ENCODE measurements at regions not wholly inside any gene's neighbourhood (a gene's known extent, or its start where the extent isn't known, plus 50 kb on each side); places are given as distances from the start of the nearest gene placed in this dataset.

DNA sequence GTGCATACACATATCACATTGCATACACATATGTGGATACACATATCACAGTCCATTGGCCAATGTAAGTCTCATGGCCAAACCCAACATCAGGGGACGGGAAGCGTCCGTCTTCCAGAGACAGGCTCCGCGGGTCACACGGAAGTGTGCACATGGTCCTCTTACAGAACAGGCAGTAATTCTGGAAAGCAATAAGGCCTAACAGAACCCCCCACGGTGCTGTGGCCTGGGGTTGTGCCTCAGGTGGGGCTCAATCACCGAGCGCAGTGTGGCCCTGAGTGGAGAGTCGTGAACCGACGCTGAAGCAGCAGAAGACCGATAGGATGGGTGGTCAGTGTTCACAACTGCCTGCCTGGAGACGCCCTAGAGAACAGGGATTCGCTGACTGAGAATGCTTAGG is 857.3 kb downstream of the GALR1 start:
- Histone ChIP-seq H3K27me3 (ENCODE audit: control insufficient read depth in 3 of 3, insufficient read depth in 3 of 3, low read depth in 1 of 3, low read length in 3 of 3) (no peaks in the 10 kb centered on the region), H2AFZ (ENCODE audit: low read length) (no peak overlapping the region), H4K91ac (ENCODE audit: low read depth, low read length, poor library complexity) (no peak overlapping the region), H3K36me3 (replicated peaks in 1 of 2; ENCODE audit: control insufficient read depth in 2 of 2, insufficient read depth in 2 of 2, low read length in 2 of 2) (no peaks in the 10 kb centered on the region), H2BK5ac (ENCODE audit: low read length) (no peak overlapping the region), H2BK15ac (ENCODE audit: low read length) (no peak overlapping the region), H2BK120ac (ENCODE audit: low read depth, low read length) (no peak overlapping the region), H3K27ac (replicated peaks; ENCODE audit: low read length) (no peak overlapping the region), H2BK12ac (ENCODE audit: low read length) (no peak overlapping the region), H3K9me3 (replicated peaks in 1 of 2; ENCODE audit: control insufficient read depth in 2 of 2, insufficient read depth in 1 of 2, low read depth in 1 of 2, low read length in 2 of 2) (peaks cover 0 to 2% of the 10 kb centered on the region in 2 donors), H3K79me1 (ENCODE audit: low read depth, low read length) (no peaks in the 10 kb centered on the region), H3K4me3 (ENCODE audit: low read length in 2 of 2) (no peak overlapping the region), H3K14ac (ENCODE audit: low read length) (no peak overlapping the region), H4K8ac (ENCODE audit: low read depth, low read length) (no peak overlapping the region), H3K23ac (ENCODE audit: low read depth, low read length, poor library complexity) (no peak overlapping the region), H3K18ac (ENCODE audit: low read length) (no peak overlapping the region), H3K4ac (ENCODE audit: low read length) (no peak overlapping the region), H3K4me2 (ENCODE audit: insufficient read depth, low read length, poor library complexity, severe bottlenecking) (no peak overlapping the region), H3K9ac (ENCODE audit: low read depth, low read length, poor library complexity) (no peak overlapping the region), H2AK5ac (ENCODE audit: low read depth, low read length) (no peak overlapping the region), H3K4me1 (ENCODE audit: control insufficient read depth in 2 of 2, insufficient read depth in 1 of 2, low read depth in 1 of 2, low read length in 2 of 2) (no peaks in the 10 kb centered on the region)
- no CpG with 5 or more reads among the region's 15 CpGs for WGBS, 2 donors (ENCODE audit: extremely low coverage in 2 of 2, insufficient read length in 2 of 2, insufficient replicate concordance in 1 of 2)
- no peak for DNase-seq (ENCODE audit: low spot score)

DNA sequence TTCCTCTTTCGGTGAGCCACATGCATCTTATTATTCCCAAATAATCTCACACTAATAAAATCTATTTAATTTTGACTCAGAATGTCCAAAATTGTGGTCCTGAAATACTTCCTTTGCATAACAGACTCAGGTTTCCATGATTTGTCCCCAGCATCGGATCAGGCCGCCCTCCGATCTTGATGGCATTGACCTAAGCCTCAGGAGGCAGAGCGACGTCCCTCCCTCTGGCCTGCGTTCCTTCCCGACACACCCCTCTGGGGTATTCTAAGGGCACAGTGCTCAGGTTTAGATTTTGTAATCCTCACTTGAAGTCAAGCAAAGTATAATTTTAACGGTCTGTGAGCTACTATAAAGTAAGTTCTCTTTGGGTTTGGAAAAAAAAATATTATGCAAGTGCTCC is 857.7 kb downstream of the GALR1 start:
- H3K4ac ChIP-seq (ENCODE audit: low read length) = no peak overlapping the region
- peaks cover 0 to 2% of the 10 kb centered on the region in 2 donors for H3K9me3 ChIP-seq (replicated peaks in 1 of 2; ENCODE audit: control insufficient read depth in 2 of 2, insufficient read depth in 1 of 2, low read depth in 1 of 2, low read length in 2 of 2)
- no peak overlapping the region for H3K4me3 ChIP-seq (ENCODE audit: low read length in 2 of 2)
- no peak overlapping the region for H2BK5ac ChIP-seq (ENCODE audit: low read length)
- H3K23ac ChIP-seq (ENCODE audit: low read depth, low read length, poor library complexity) = no peak overlapping the region
- no peak overlapping the region for H4K8ac ChIP-seq (ENCODE audit: low read depth, low read length)
- H2BK120ac ChIP-seq (ENCODE audit: low read depth, low read length) = no peak overlapping the region
- H3K4me1 ChIP-seq (ENCODE audit: control insufficient read depth in 2 of 2, insufficient read depth in 1 of 2, low read depth in 1 of 2, low read length in 2 of 2) = no peaks in the 10 kb centered on the region
- no peak overlapping the region for H2BK12ac ChIP-seq (ENCODE audit: low read length)
- no peak for DNase-seq (ENCODE audit: low spot score)
- H4K91ac ChIP-seq (ENCODE audit: low read depth, low read length, poor library complexity) = no peak overlapping the region
- no CpG with 5 or more reads among the region's 9 CpGs for WGBS, 2 donors (ENCODE audit: extremely low coverage in 2 of 2, insufficient read length in 2 of 2, insufficient replicate concordance in 1 of 2)
- H3K18ac ChIP-seq (ENCODE audit: low read length) = no peak overlapping the region
- no peak overlapping the region for H3K9ac ChIP-seq (ENCODE audit: low read depth, low read length, poor library complexity)
- H3K36me3 ChIP-seq (replicated peaks in 1 of 2; ENCODE audit: control insufficient read depth in 2 of 2, insufficient read depth in 2 of 2, low read length in 2 of 2) = no peaks in the 10 kb centered on the region
- H3K27ac ChIP-seq (replicated peaks; ENCODE audit: low read length) = no peak overlapping the region
- no peaks in the 10 kb centered on the region for H3K27me3 ChIP-seq (ENCODE audit: control insufficient read depth in 3 of 3, insufficient read depth in 3 of 3, low read depth in 1 of 3, low read length in 3 of 3)
- no peaks in the 10 kb centered on the region for H3K79me1 ChIP-seq (ENCODE audit: low read depth, low read length)
- H3K4me2 ChIP-seq (ENCODE audit: insufficient read depth, low read length, poor library complexity, severe bottlenecking) = no peak overlapping the region
- no peak overlapping the region for H2AK5ac ChIP-seq (ENCODE audit: low read depth, low read length)
- no peak overlapping the region for H2AFZ ChIP-seq (ENCODE audit: low read length)
- H3K14ac ChIP-seq (ENCODE audit: low read length) = no peak overlapping the region
- H2BK15ac ChIP-seq (ENCODE audit: low read length) = no peak overlapping the region

DNA sequence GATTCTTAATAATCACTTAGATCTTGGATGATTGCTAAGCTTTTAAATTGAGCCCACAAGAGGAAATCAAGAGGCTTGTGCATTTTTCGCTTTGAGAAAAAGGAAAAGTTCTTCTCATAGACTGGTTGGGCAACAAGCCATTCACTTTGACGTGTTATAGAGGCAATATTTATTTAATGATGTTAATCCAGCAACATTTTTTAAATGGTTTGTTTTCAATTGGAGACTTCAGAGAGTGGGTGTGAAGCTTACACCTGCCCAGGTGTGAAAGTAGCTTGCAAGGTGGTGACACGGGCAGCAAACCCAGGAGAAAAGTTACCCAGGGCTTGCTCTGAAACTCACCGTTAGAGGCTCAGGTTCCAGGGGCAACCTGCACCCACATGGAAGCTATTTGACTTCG is 858.9 kb downstream of the GALR1 start:
- Histone ChIP-seq H3K27ac (replicated peaks; ENCODE audit: low read length) (no peak overlapping the region), H3K4me3 (ENCODE audit: low read length in 2 of 2) (no peak overlapping the region), H2BK12ac (ENCODE audit: low read length) (no peak overlapping the region), H3K27me3 (ENCODE audit: control insufficient read depth in 3 of 3, insufficient read depth in 3 of 3, low read depth in 1 of 3, low read length in 3 of 3) (no peaks in the 10 kb centered on the region), H4K91ac (ENCODE audit: low read depth, low read length, poor library complexity) (no peak overlapping the region), H2BK5ac (ENCODE audit: low read length) (no peak overlapping the region), H3K36me3 (replicated peaks in 1 of 2; ENCODE audit: control insufficient read depth in 2 of 2, insufficient read depth in 2 of 2, low read length in 2 of 2) (no peaks in the 10 kb centered on the region), H3K14ac (ENCODE audit: low read length) (no peak overlapping the region), H3K4me2 (ENCODE audit: insufficient read depth, low read length, poor library complexity, severe bottlenecking) (no peak overlapping the region), H4K8ac (ENCODE audit: low read depth, low read length) (no peak overlapping the region), H3K4me1 (ENCODE audit: control insufficient read depth in 2 of 2, insufficient read depth in 1 of 2, low read depth in 1 of 2, low read length in 2 of 2) (no peaks in the 10 kb centered on the region), H3K9ac (ENCODE audit: low read depth, low read length, poor library complexity) (no peak overlapping the region), H3K79me1 (ENCODE audit: low read depth, low read length) (no peaks in the 10 kb centered on the region), H2AFZ (ENCODE audit: low read length) (no peak overlapping the region), H3K23ac (ENCODE audit: low read depth, low read length, poor library complexity) (no peak overlapping the region), H3K9me3 (replicated peaks in 1 of 2; ENCODE audit: control insufficient read depth in 2 of 2, insufficient read depth in 1 of 2, low read depth in 1 of 2, low read length in 2 of 2) (peaks cover 0 to 2% of the 10 kb centered on the region in 2 donors), H2BK15ac (ENCODE audit: low read length) (no peak overlapping the region), H2AK5ac (ENCODE audit: low read depth, low read length) (no peak overlapping the region), H3K18ac (ENCODE audit: low read length) (no peak overlapping the region), H3K4ac (ENCODE audit: low read length) (no peak overlapping the region), H2BK120ac (ENCODE audit: low read depth, low read length) (no peak overlapping the region)
- no CpG with 5 or more reads among the region's 5 CpGs for WGBS, 2 donors (ENCODE audit: extremely low coverage in 2 of 2, insufficient read length in 2 of 2, insufficient replicate concordance in 1 of 2)
- DNase-seq (ENCODE audit: low spot score) = no peak

DNA sequence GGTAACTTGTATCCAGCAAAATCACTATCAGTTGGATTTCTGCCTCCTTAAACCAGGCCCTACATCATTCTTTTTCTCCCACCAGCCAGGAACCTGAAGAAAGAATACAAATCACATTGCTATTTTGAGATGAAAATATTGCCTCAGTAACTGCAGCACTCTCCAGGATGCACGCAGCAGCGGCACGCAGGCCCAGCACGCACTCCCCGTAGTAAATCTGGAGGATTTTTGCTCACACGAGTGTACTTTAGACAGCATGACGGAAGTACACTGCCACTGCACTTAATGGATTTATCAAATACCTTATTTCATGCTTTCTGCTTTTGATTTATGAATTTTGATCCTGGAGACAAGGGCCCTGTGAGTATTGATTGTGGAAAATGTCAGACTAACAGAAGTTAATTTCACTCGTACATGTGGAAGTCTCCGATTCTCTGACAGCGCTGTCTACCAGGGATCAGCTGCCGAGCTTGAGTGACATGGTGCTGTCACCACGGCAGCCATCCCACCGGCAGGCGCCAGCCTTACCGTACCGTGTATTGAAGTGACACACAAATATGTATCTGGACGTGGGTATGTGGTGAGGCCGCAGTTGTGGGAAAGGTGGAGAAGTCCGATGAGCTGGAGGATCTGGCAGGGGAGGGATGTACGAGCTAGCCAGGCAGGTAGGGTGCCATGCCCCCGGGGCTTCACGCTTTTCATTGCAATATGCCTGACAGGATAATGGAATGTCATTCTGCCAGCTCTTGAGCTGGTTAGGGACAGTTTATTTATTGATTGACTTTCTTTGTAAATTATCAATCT is 863.7 kb downstream of the GALR1 start:
- H2BK5ac ChIP-seq (ENCODE audit: low read length) = no peak overlapping the region
- no peak overlapping the region for H3K4me2 ChIP-seq (ENCODE audit: insufficient read depth, low read length, poor library complexity, severe bottlenecking)
- H3K9ac ChIP-seq (ENCODE audit: low read depth, low read length, poor library complexity) = peak overlapping the region; percentile 53
- H3K36me3 ChIP-seq (replicated peaks in 1 of 2; ENCODE audit: control insufficient read depth in 2 of 2, insufficient read depth in 2 of 2, low read length in 2 of 2) = no peaks in the 10 kb centered on the region
- H2BK120ac ChIP-seq (ENCODE audit: low read depth, low read length) = no peak overlapping the region
- no peak overlapping the region for H3K4me3 ChIP-seq (ENCODE audit: low read length in 2 of 2)
- no CpG with 5 or more reads among the region's 22 CpGs for WGBS, 2 donors (ENCODE audit: extremely low coverage in 2 of 2, insufficient read length in 2 of 2, insufficient replicate concordance in 1 of 2)
- H2BK12ac ChIP-seq (ENCODE audit: low read length) = no peak overlapping the region
- H3K27ac ChIP-seq (replicated peaks; ENCODE audit: low read length) = no peak overlapping the region
- H3K79me1 ChIP-seq (ENCODE audit: low read depth, low read length) = no peaks in the 10 kb centered on the region
- H4K8ac ChIP-seq (ENCODE audit: low read depth, low read length) = no peak overlapping the region
- no peak overlapping the region for H2AK5ac ChIP-seq (ENCODE audit: low read depth, low read length)
- peaks cover 0 to 2% (median 0%) of the 10 kb centered on the region in 3 experiments for H3K27me3 ChIP-seq (ENCODE audit: control insufficient read depth in 3 of 3, insufficient read depth in 3 of 3, low read depth in 1 of 3, low read length in 3 of 3)
- peak overlapping the region; percentile 15 for H3K18ac ChIP-seq (ENCODE audit: low read length)
- no peaks in the 10 kb centered on the region for H3K4me1 ChIP-seq (ENCODE audit: control insufficient read depth in 2 of 2, insufficient read depth in 1 of 2, low read depth in 1 of 2, low read length in 2 of 2)
- no peak overlapping the region for H2AFZ ChIP-seq (ENCODE audit: low read length)
- H3K14ac ChIP-seq (ENCODE audit: low read length) = no peak overlapping the region
- H3K23ac ChIP-seq (ENCODE audit: low read depth, low read length, poor library complexity) = peak overlapping the region; percentile 17
- no peak for DNase-seq (ENCODE audit: low spot score)
- H3K9me3 ChIP-seq (replicated peaks in 1 of 2; ENCODE audit: control insufficient read depth in 2 of 2, insufficient read depth in 1 of 2, low read depth in 1 of 2, low read length in 2 of 2) = no peaks in the 10 kb centered on the region
- no peak overlapping the region for H4K91ac ChIP-seq (ENCODE audit: low read depth, low read length, poor library complexity)
- no peak overlapping the region for H2BK15ac ChIP-seq (ENCODE audit: low read length)
- H3K4ac ChIP-seq (ENCODE audit: low read length) = no peak overlapping the region

Data from neuronal stem cell (in vitro differentiated cells).